HL-60 (cell line): ENCODE measurements at regions not wholly inside any gene's neighbourhood (a gene's known extent, or its start where the extent isn't known, plus 50 kb on each side); places are given as distances from the start of the nearest gene placed in this dataset.

ENCODE experiments used
- DNase-seq, 2 experiments: peaks; one replicate each; pipeline ENCODE4 v3.0.0-alpha.2; 2010 to 2020; ENCODE audit warnings: low read depth in 1 of 2, low spot score in 1 of 2
- H3K27ac ChIP-seq: fragments of 250-450 bp; sonication (Bioruptor Pico); replicated peaks from 2 replicates; pipeline ENCODE4 v1.5.1; 2020; ENCODE audit warnings: mild to moderate bottlenecking, moderate library complexity
- H3K27me3 ChIP-seq: fragments of 250-450 bp; sonication (Bioruptor Pico); 2 replicates; pipeline ENCODE4 v1.5.1; 2021; ENCODE audit warnings: mild to moderate bottlenecking, moderate library complexity; ENCODE audit not compliant: insufficient read depth, poor library complexity, severe bottlenecking
- H3K4me3 ChIP-seq: replicated peaks from 2 replicates; pipeline ENCODE4 v1.5.1; 2011; ENCODE audit warnings: mild to moderate bottlenecking, control low read depth, low read length; ENCODE audit not compliant: insufficient read depth
- CTCF ChIP-seq: IDR thresholded peaks from one replicate; pipeline ENCODE4 v1.5.1; 2011; ENCODE audit warnings: low read length, control low read depth, inconsistent platforms; ENCODE audit not compliant: insufficient read depth
- GABPA ChIP-seq: IDR thresholded peaks from 2 replicates; pipeline ENCODE4 v1.6.1; 2012; ENCODE audit warnings: low read depth
- POLR2AphosphoS5 ChIP-seq: IDR thresholded peaks from 2 replicates; pipeline ENCODE4 v1.6.1; 2012; ENCODE audit warnings: low read depth
- REST ChIP-seq: IDR thresholded peaks from 2 replicates; pipeline ENCODE4 v1.6.1; 2012; ENCODE audit warnings: low read depth; ENCODE audit not compliant: insufficient replicate concordance
- SPI1 ChIP-seq: IDR thresholded peaks from 2 replicates; pipeline ENCODE4 v1.6.1; 2012; ENCODE audit warnings: low read depth, mild to moderate bottlenecking, borderline replicate concordance

- TF ChIP-seq REST (no peak), SPI1 (no peak), POLR2AphosphoS5 (no peak), GABPA (no peak), CTCF (no peak)
- no peak overlapping the region for H3K4me3 ChIP-seq
- no peak for DNase-seq
- H3K27ac ChIP-seq: no peak overlapping the region
- H3K27me3 ChIP-seq: no peaks in the 10 kb centered on the region
These were observed 194.1 kb upstream of the TLL1 start for GRCh38 chr4:165678936-165679325.

- no peak for DNase-seq
- H3K27me3 ChIP-seq: no peaks in the 10 kb centered on the region
- no peak overlapping the region for H3K27ac ChIP-seq
- H3K4me3 ChIP-seq: no peak overlapping the region
- TF ChIP-seq CTCF: no peak
These were observed 192.2 kb upstream of the TLL1 start for GRCh38 chr4:165680821-165681220.

GRCh38 chr4:165682611-165683010 lies 190.4 kb upstream of the TLL1 start:
- no peak for DNase-seq
- TF ChIP-seq SPI1 (no peak), GABPA (no peak), CTCF (no peak), POLR2AphosphoS5 (no peak), REST (no peak)
- Histone ChIP-seq H3K27ac (no peak overlapping the region), H3K4me3 (no peak overlapping the region), H3K27me3 (no peaks in the 10 kb centered on the region)

GRCh38 chr4:165684177-165684805 lies 188.7 kb upstream of the TLL1 start:
- Histone ChIP-seq H3K27me3 (no peaks in the 10 kb centered on the region), H3K27ac (no peak overlapping the region), H3K4me3 (no peak overlapping the region)
- TF ChIP-seq REST: no peak
- TF ChIP-seq SPI1: no peak
- no peak for TF ChIP-seq CTCF
- no peak for TF ChIP-seq GABPA
- no peak for TF ChIP-seq POLR2AphosphoS5
- DNase-seq: no peak
